ENCODE measurements at regions not wholly inside any gene's neighbourhood (a gene's known extent, or its start where the extent isn't known, plus 50 kb on each side); places are given as distances from the start of the nearest gene placed in this dataset.

- H3K4me1 ChIP-seq, result no peaks in the 10 kb centered on the region
- no peak overlapping the region for H3K27ac ChIP-seq
- no peaks in the 10 kb centered on the region for H3K27me3 ChIP-seq
- H3K36me3 ChIP-seq, result no peaks in the 10 kb centered on the region
- TF ChIP-seq POLR2A (IDR thresholded peaks at IDR 0.05), result no peak
- TF ChIP-seq, protein P1, sequence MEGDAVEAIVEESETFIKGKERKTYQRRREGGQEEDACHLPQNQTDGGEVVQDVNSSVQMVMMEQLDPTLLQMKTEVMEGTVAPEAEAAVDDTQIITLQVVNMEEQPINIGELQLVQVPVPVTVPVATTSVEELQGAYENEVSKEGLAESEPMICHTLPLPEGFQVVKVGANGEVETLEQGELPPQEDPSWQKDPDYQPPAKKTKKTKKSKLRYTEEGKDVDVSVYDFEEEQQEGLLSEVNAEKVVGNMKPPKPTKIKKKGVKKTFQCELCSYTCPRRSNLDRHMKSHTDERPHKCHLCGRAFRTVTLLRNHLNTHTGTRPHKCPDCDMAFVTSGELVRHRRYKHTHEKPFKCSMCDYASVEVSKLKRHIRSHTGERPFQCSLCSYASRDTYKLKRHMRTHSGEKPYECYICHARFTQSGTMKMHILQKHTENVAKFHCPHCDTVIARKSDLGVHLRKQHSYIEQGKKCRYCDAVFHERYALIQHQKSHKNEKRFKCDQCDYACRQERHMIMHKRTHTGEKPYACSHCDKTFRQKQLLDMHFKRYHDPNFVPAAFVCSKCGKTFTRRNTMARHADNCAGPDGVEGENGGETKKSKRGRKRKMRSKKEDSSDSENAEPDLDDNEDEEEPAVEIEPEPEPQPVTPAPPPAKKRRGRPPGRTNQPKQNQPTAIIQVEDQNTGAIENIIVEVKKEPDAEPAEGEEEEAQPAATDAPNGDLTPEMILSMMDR (IDR thresholded peaks at IDR 0.05), result no peak
- H3K4me3 ChIP-seq, result no peak overlapping the region
- DNase-seq, result no peak
- no peaks in the 10 kb centered on the region for H3K9me3 ChIP-seq
Measured at GRCh38 chr20:11394145-11394833, 523.4 kb upstream of the BTBD3 start.

DNA sequence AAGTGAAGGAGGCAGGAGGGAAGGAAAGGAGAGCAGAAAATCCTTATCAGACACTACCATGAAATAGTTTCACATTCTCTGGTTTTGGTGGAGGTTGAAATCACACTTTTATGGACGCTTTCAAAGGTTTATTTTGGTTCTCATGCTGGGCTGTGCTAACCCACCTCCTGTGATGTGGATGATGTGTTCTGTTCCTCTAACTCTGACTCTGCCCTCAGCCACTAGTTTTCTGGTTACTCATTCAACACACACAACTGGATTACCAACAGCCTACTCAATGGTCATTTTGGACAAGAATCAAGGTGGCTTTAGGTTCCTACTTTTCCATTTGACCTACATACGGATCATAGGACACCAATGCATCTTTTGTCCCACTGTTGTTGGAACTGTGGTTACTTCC, 522.1 kb upstream of the BTBD3 start:
- TF ChIP-seq, protein P1 (IDR thresholded peaks at IDR 0.05), result no peak
- TF ChIP-seq POLR2A (IDR thresholded peaks at IDR 0.05), result no peak
- no peaks in the 10 kb centered on the region for H3K27me3 ChIP-seq
- no peaks in the 10 kb centered on the region for H3K4me1 ChIP-seq
- H3K4me3 ChIP-seq, result no peak overlapping the region
- DNase-seq, result no peak
- H3K9me3 ChIP-seq, result no peaks in the 10 kb centered on the region
- H3K27ac ChIP-seq, result no peak overlapping the region
- no peaks in the 10 kb centered on the region for H3K36me3 ChIP-seq

DNA sequence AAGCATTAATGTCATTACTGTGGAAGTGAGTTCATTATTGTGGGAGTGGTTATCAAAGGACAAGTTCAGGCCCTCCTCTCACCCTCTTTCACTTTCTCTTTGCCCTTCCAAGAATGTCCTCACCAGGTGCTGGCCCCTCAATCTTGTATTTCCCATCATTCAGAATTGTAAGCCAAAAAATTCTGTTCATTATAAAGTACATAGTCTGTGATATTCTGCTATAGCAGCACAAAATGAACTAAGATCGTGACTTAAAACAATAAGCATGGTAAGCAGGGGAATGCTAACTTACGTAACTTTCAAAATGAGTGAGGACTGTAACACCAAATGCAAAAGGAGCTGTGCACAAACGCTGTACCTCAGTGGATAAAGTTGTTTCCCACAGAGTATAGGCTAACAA, 515.7 kb upstream of the BTBD3 start:
- TF ChIP-seq, protein P1 (IDR thresholded peaks at IDR 0.05), result no peak
- no peak for TF ChIP-seq POLR2A (IDR thresholded peaks at IDR 0.05)
- no peaks in the 10 kb centered on the region for H3K36me3 ChIP-seq
- DNase-seq, result no peak

DNA sequence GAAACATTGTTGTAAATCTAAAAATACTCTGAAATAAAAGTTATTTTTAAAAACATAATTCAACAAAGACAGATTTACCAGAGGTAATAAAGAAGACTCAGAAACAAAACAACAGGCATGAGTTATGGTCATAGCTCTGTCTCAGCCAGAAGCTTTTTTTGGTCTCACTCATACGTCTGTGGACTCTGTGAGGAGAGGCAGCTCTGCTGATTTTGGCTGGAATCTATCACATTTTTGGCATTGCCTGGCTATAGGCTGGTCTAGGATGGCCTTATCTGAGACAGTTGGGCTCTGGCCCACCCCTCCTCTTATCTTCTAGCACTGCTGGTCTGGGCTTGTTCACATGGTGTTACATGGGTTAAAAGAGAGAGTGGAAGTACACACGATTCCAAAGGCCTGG, 514.0 kb upstream of the BTBD3 start:
- Histone ChIP-seq H3K36me3 (no peaks in the 10 kb centered on the region), H3K27ac (no peak overlapping the region)
- TF ChIP-seq POLR2A (IDR thresholded peaks at IDR 0.05), result no peak
- TF ChIP-seq, protein P1 (IDR thresholded peaks at IDR 0.05), result no peak

More for the DNA sequence above, 515.7 kb upstream of the BTBD3 start:
- Histone ChIP-seq H3K27ac (no peak overlapping the region), H3K9me3 (no peaks in the 10 kb centered on the region), H3K4me1 (no peaks in the 10 kb centered on the region), H3K4me3 (no peak overlapping the region), H3K27me3 (no peaks in the 10 kb centered on the region)

DNA sequence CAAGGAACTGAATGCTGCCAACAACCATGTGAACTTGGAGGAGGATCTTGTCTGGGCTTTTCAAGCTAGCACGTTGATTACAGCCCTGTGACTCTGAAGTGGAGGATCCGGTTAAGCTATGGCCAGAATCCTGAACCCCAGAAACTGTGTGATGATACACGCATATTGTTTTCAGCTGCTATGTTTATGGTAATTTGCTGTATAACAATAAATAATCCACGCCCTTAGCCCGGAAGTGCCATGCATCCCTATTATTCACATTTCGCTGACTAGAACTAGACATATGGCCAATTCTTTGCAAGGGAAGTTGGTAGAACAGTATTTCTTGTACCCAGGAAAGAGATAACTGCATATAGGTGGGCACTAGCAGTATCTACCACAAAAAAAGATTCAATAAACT, 510.8 kb upstream of the BTBD3 start:
- Histone ChIP-seq H3K9me3 (no peaks in the 10 kb centered on the region), H3K36me3 (no peaks in the 10 kb centered on the region), H3K4me3 (no peak overlapping the region), H3K27me3 (no peaks in the 10 kb centered on the region), H3K27ac (no peak overlapping the region), H3K4me1 (no peaks in the 10 kb centered on the region)
- DNase-seq, result no peak
- TF ChIP-seq POLR2A (IDR thresholded peaks at IDR 0.05), result no peak
- TF ChIP-seq, protein P1 (IDR thresholded peaks at IDR 0.05), result no peak

More for the DNA sequence above, 514.0 kb upstream of the BTBD3 start:
- H3K27me3 ChIP-seq, result no peaks in the 10 kb centered on the region
- DNase-seq, result no peak
- H3K9me3 ChIP-seq, result no peaks in the 10 kb centered on the region
- no peak overlapping the region for H3K4me3 ChIP-seq
- H3K4me1 ChIP-seq, result no peaks in the 10 kb centered on the region

GRCh38 chr20:11409561-11409960, 508.1 kb upstream of the BTBD3 start:
- no peak for DNase-seq
- TF ChIP-seq, protein P1 (IDR thresholded peaks at IDR 0.05), result no peak
- TF ChIP-seq POLR2A (IDR thresholded peaks at IDR 0.05), result no peak
- H3K27me3 ChIP-seq, result no peaks in the 10 kb centered on the region
- no peak overlapping the region for H3K4me3 ChIP-seq
- no peaks in the 10 kb centered on the region for H3K36me3 ChIP-seq
- no peaks in the 10 kb centered on the region for H3K9me3 ChIP-seq
- no peak overlapping the region for H3K27ac ChIP-seq
- H3K4me1 ChIP-seq, result no peaks in the 10 kb centered on the region

Data from Peyer's patch (tissue), 4 donors.